ENCODE measurements at regions not wholly inside any gene's neighbourhood (a gene's known extent, or its start where the extent isn't known, plus 50 kb on each side); places are given as distances from the start of the nearest gene placed in this dataset.

DNA sequence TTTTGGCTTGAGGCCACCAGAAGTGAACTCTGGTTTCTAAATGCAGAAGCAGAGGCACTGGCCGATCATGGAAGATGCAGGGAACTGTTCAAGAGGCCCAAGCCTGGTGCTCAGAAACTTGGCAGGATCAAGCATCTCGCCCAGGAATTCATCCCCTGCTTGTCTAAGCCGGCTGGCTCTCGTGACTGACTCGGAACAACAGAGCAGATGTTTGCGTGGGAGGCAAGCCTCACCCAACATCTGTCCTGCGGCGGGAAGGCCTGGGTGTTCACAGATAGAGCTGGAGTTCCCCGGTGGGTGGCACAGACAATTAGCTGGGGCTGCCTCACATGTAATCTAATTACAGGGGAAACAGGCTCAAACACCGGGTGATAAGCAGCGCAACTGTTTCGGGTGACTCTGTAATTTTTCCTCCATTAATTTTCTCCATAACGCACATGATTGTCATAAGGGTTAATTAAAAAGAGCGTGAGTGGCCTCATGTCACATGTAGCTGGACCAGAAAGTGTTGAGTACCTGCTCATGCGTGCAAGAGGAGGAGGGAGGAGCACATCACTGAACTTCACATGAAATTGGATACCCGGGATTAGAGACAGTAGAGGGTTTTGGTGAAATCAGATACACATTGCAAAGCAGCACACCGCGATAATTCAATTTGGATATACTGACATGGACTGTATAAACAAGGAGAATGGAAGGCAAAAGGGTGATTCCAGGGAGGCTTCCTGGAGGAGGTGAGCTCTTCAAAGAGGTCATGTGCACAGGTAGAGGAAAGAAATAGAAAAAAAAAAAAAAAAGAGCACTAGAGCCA lies 180.0 kb downstream of the ETS2 start:
- no peaks in the 10 kb centered on the region for H3K36me3 ChIP-seq (ENCODE audit: insufficient read depth, low read length)
- no peaks in the 10 kb centered on the region for H3K79me2 ChIP-seq (ENCODE audit: insufficient read depth, low read length)
- peak; percentile 97 for DNase-seq (ENCODE audit: insufficient read length, low spot score, missing footprints)
- H3K4me1 ChIP-seq (ENCODE audit: insufficient read depth, low read length), result peaks cover 33% of the 10 kb centered on the region
- H3K27me3 ChIP-seq (ENCODE audit: insufficient read depth, low read length), result peaks cover 21% of the 10 kb centered on the region
- H4K20me1 ChIP-seq (ENCODE audit: insufficient read depth, low read length), result no peaks in the 10 kb centered on the region
- H3K4me3 ChIP-seq (ENCODE audit: insufficient read depth, low read length), result peak overlapping the region; percentile 22
- peak overlapping the region; percentile 81 for H3K27ac ChIP-seq (ENCODE audit: low read depth, low read length)
- H3K4me2 ChIP-seq (ENCODE audit: insufficient read depth, low read length), result peak overlapping the region; percentile 80
- H2AFZ ChIP-seq (ENCODE audit: low read length), result no peak overlapping the region
- H3K9me3 ChIP-seq (ENCODE audit: low read depth, low read length), result no peaks in the 10 kb centered on the region
- TF ChIP-seq, protein P1, sequence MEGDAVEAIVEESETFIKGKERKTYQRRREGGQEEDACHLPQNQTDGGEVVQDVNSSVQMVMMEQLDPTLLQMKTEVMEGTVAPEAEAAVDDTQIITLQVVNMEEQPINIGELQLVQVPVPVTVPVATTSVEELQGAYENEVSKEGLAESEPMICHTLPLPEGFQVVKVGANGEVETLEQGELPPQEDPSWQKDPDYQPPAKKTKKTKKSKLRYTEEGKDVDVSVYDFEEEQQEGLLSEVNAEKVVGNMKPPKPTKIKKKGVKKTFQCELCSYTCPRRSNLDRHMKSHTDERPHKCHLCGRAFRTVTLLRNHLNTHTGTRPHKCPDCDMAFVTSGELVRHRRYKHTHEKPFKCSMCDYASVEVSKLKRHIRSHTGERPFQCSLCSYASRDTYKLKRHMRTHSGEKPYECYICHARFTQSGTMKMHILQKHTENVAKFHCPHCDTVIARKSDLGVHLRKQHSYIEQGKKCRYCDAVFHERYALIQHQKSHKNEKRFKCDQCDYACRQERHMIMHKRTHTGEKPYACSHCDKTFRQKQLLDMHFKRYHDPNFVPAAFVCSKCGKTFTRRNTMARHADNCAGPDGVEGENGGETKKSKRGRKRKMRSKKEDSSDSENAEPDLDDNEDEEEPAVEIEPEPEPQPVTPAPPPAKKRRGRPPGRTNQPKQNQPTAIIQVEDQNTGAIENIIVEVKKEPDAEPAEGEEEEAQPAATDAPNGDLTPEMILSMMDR (IDR thresholded peaks at IDR 0.05; ENCODE audit: extremely low read depth, low read depth, low read length), result no peak

DNA sequence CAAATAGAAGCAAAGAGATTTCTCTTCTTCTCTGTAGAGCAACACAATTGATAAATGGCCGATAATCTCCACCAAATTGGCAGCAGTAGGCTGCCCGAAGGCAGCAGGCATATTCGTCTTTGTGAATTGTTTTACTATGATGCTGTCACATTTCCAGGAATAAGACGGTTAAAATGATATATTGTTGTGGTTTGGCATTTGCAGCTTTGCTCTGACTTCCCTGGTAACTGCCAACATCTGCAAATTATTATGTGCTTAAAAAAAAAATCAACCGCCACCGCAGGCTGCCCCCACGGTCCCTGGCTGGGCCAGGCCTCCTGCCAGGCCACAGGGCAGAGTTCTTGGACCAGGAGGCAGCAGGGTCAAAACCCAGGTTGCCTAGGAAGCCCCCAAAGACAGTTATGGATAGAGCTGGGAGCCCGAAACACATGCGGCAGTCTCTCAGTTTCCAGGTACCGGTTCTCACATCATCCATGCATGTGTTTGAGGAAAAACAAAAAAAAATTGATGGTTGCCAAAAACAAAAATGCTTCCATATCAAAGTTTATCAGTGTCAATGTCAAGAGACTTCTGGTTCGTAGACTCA lies 179.3 kb downstream of the ETS2 start:
- Histone ChIP-seq H3K27ac (ENCODE audit: low read depth, low read length) (peak overlapping the region; percentile 81), H3K79me2 (ENCODE audit: insufficient read depth, low read length) (no peaks in the 10 kb centered on the region)

DNA sequence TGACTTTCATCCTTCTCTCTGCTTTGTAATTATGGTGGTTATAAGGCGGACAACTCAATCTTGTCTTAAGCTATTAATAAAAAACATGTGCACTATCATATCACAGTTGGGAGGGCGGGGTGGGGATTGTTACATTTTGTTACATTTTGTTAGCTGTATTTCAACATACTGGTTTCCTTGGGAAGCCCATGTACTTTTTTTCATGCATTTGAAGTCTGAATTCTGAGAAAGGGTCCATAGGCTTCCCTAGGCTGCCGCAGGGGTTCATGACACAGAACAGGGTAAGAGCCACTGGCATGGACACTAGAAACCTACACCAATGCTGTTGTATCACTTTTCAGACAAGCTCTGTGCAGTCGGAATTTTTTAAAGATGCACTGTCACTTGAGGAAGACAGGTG lies 178.8 kb downstream of the ETS2 start:
- TF ChIP-seq, protein P1 (IDR thresholded peaks at IDR 0.05; ENCODE audit: extremely low read depth, low read depth, low read length), result no peak
- Histone ChIP-seq H3K79me2 (ENCODE audit: insufficient read depth, low read length) (no peaks in the 10 kb centered on the region), H3K27ac (ENCODE audit: low read depth, low read length) (peak overlapping the region; percentile 81), H2AFZ (ENCODE audit: low read length) (no peak overlapping the region), H3K4me3 (ENCODE audit: insufficient read depth, low read length) (peak overlapping the region; percentile 25), H4K20me1 (ENCODE audit: insufficient read depth, low read length) (no peaks in the 10 kb centered on the region), H3K4me1 (ENCODE audit: insufficient read depth, low read length) (peaks cover 25% of the 10 kb centered on the region), H3K9me3 (ENCODE audit: low read depth, low read length) (no peaks in the 10 kb centered on the region), H3K36me3 (ENCODE audit: insufficient read depth, low read length) (no peaks in the 10 kb centered on the region), H3K4me2 (ENCODE audit: insufficient read depth, low read length) (peak overlapping the region; percentile 80), H3K27me3 (ENCODE audit: insufficient read depth, low read length) (peaks cover 26% of the 10 kb centered on the region)
- no peak for DNase-seq (ENCODE audit: insufficient read length, low spot score, missing footprints)

More for the DNA sequence above, 179.3 kb downstream of the ETS2 start:
- H4K20me1 ChIP-seq (ENCODE audit: insufficient read depth, low read length), result no peaks in the 10 kb centered on the region
- peaks cover 28% of the 10 kb centered on the region for H3K4me1 ChIP-seq (ENCODE audit: insufficient read depth, low read length)
- peak overlapping the region; percentile 80 for H3K4me2 ChIP-seq (ENCODE audit: insufficient read depth, low read length)
- peak overlapping the region; percentile 25 for H3K4me3 ChIP-seq (ENCODE audit: insufficient read depth, low read length)
- no peaks in the 10 kb centered on the region for H3K9me3 ChIP-seq (ENCODE audit: low read depth, low read length)
- peaks cover 27% of the 10 kb centered on the region for H3K27me3 ChIP-seq (ENCODE audit: insufficient read depth, low read length)
- no peaks in the 10 kb centered on the region for H3K36me3 ChIP-seq (ENCODE audit: insufficient read depth, low read length)
- TF ChIP-seq, protein P1 (IDR thresholded peaks at IDR 0.05; ENCODE audit: extremely low read depth, low read depth, low read length), result no peak
- no peak overlapping the region for H2AFZ ChIP-seq (ENCODE audit: low read length)
- DNase-seq (ENCODE audit: insufficient read length, low spot score, missing footprints), result peak; percentile 92

DNA sequence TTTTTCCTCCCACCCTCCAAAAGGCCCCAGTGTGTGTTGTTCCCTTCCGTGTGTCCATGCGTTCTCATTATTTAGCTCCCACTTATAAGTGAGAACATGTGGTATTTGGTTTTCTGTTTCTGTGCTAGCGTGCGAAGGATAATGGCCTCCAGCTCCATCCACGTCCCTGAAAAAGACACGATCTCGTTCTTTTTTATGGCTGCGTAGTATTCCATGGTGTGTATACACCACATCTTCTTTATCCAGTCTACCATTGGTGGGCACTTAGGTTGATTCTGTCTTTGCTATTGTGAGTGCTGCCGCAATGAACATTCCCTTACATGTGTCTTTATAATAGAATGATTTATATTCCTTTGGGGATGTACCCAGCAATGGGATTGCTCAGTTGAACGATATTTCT lies 177.8 kb downstream of the ETS2 start:
- Histone ChIP-seq H3K36me3 (ENCODE audit: insufficient read depth, low read length) (no peaks in the 10 kb centered on the region), H2AFZ (ENCODE audit: low read length) (no peak overlapping the region), H4K20me1 (ENCODE audit: insufficient read depth, low read length) (no peaks in the 10 kb centered on the region), H3K27ac (ENCODE audit: low read depth, low read length) (no peak overlapping the region), H3K4me2 (ENCODE audit: insufficient read depth, low read length) (no peak overlapping the region), H3K79me2 (ENCODE audit: insufficient read depth, low read length) (no peaks in the 10 kb centered on the region), H3K4me1 (ENCODE audit: insufficient read depth, low read length) (peaks cover 26% of the 10 kb centered on the region), H3K27me3 (ENCODE audit: insufficient read depth, low read length) (peaks cover 21% of the 10 kb centered on the region), H3K9me3 (ENCODE audit: low read depth, low read length) (no peaks in the 10 kb centered on the region), H3K4me3 (ENCODE audit: insufficient read depth, low read length) (no peak overlapping the region)
- TF ChIP-seq, protein P1 (IDR thresholded peaks at IDR 0.05; ENCODE audit: extremely low read depth, low read depth, low read length), result no peak
- DNase-seq (ENCODE audit: insufficient read length, low spot score, missing footprints), result no peak
